HuH-7 (cell line): ENCODE measurements at regions not wholly inside any gene's neighbourhood (a gene's known extent, or its start where the extent isn't known, plus 50 kb on each side); places are given as distances from the start of the nearest gene placed in this dataset.
"Not testable (repeated sequence)": the region's sequence is repeated elsewhere in the genome, so short reads cannot be mapped to it uniquely, and the experiment has no call there.

Source experiments
- DNase-seq: peaks from one replicate; pipeline ENCODE4 v3.0.0; 2011; ENCODE audit warnings: low spot score

DNA sequence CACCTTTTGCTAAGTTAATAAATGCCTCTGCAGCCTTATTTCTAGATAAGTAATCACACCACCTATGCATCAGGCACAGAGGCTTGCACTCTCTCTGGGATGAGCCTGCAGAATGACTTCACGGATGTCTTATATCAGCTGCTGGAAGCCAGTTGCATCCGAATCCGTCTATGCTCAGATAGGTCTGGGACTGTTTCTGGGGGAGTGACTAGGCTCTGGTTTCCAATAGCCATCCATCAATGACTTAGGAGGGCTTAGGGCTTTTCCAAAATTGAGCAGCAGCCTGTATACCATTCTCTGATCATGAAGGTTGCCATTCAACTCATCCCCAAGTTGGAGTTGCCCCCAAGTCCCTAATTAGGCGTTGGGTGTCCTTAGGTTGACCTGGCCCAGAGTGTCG is 113.3 kb upstream of the ERCC4 start:
- no peak for DNase-seq

- DNase-seq: no peak
Measured at GRCh38 chr16:13808102-13808501, 111.9 kb upstream of the ERCC4 start.

DNA sequence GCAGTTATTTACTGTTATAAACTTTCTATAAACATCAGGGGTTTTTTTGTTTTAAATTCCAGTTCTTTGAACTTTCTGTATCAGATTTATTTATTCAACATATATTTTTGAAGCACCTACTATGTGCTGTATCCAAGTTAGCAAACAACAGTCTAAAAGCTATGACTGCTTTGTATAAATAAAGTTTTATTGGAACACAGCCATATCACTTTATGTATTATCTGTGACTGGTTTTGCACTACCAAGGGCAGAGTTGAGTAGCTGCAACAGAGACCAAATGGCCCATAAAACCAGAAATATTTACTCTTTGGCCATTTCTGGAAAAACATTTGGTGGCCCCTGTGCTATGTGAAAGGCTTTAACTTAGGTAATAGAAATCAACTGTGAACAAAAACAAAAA is 110.2 kb upstream of the ERCC4 start:
- DNase-seq: no peak

- DNase-seq: no peak
Measured at GRCh38 chr16:13811834-13812233, 108.1 kb upstream of the ERCC4 start.

GRCh38 chr16:13816701-13817100 is 103.3 kb upstream of the ERCC4 start:
- DNase-seq: no peak

- no peak for DNase-seq
Measured at GRCh38 chr16:13823501-13823900, 96.5 kb upstream of the ERCC4 start.

- no peak for DNase-seq
Measured at GRCh38 chr16:13829697-13830299, 90.2 kb upstream of the ERCC4 start.

- DNase-seq: no peak
Measured at GRCh38 chr16:13833515-13833914, 86.4 kb upstream of the ERCC4 start.

DNA sequence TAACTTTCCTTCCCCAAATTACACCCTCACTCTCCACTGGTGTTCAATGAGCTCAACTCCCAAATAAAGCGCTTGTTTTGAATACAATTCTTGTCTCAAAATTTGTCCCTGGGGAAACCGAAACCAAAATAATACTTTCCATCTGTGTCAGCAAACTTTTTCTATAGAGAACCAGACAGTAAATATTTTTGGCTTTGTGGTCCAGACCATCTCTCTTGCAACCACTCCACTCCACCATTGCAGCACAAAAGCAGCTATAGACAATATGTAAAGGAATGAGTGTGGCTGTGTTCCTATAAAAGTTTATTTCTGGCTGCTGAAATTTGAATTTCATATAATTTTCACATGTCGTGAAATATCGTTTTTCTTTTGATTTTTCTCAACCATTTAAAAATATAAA is 84.6 kb upstream of the ERCC4 start:
- DNase-seq: no peak

DNA sequence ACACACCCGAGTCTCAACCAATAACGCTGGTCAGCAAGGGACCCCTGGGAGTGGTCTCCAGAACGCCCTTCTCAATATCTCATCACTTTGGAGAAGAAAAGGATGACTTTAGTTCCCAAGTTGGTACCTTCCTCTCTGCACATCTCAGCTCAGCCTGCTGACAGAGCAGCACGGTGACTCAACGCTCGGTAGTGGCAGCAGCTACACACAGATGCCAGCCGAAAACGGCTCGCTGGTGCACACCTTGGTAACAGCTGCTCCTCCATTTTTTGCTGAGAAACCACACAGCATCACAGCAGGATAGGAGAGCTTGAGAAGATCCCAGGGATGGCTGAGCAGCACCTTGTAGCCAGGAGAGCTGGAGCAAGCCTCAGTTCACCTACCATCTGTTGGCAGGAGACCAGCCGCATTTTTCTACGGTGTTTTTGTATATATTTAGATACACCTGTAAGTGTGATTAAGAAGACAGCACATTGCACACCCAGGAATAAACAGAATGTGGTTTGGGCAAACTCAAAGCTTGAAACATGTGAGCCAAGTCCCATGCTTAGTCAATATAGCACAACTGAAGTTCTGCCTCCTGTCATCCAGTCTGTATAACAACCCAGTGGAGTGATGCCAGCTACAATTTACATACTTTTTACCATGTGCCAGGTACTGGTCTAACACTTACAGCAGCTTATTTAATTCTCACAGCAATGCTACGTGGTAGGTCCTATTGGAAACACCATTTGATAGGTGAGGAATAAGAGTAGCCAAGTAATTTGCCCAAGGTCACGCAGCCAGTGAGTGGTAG is 83.8 kb upstream of the ERCC4 start:
- no peak for DNase-seq

DNA sequence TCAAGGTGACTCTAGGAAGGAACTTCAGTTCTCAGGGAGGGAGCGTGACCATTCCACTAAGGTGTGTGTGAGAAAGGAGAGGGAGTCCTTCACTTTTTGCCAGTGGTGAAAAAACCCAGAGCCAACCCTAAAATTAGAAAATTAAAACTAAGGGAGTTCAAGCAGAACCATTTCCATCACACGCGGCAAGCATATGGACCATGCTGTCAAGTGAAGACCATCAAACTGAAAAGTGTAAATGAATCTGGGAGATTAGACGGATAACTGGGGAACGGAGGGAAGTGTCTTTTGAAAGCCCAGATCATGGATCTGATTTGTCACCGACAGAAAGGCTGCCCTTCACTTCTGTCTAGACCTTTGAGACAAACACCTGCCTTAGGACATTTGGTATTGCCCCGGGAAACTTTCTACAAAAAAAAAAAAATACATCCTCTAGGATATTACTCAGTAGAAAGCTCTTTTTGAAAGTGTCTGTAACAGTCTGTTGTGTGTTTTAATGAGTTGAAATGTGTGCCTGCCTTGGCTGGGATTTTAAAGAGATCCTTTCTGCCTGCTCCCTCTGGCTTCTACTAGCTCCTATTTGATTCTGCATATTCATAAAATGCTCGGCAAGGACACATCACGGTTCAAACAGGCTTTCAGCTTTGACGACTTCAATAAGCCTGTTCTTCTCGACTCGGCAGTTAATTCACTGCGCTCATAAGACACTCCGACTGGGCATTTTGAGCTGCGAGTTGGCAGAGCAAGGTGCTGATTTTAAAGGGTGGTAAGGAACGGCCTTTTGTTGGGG is 81.4 kb upstream of the ERCC4 start:
- no peak for DNase-seq

DNA sequence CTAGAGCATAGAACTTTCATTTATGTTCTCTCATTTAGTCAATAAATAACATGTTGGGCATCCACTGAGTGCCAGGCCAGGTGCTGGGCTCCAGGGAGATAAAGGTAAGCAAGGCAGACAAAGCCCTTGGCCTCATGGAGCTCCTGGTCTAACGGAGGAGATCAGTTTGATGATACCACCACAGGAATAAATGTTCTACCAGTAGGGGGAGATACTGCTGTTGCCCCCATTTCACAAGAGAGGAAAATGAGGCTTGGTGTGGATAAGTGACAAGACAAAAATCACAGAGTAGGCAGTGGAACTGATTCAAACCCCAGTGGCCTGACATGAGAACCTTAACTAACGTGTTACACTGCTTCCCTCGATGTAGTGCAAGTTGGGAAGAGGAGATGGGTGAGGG is 80.4 kb upstream of the ERCC4 start:
- DNase-seq: peak; percentile 2

- no peak for DNase-seq
Measured at GRCh38 chr16:13845232-13845631, 74.7 kb upstream of the ERCC4 start.

DNA sequence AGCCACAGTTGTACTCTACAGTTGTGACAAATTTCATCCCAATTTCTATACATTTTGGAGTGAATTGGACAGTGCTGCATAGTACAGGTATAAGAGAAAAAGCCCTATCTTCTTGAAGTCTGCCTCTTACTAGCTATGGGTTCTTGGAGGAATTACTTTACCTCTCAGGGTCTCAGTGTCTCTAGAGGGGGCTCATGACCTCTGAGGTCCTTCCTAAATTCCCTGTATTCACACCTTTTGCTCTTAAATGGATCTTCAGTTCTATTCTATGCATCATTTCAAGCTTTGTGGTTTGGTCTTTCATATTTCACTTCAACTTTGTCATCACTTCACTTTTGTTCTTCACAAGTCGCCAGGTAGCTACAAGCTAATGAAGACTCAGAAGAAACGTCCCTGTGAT is 71.2 kb upstream of the ERCC4 start:
- DNase-seq: no peak

DNA sequence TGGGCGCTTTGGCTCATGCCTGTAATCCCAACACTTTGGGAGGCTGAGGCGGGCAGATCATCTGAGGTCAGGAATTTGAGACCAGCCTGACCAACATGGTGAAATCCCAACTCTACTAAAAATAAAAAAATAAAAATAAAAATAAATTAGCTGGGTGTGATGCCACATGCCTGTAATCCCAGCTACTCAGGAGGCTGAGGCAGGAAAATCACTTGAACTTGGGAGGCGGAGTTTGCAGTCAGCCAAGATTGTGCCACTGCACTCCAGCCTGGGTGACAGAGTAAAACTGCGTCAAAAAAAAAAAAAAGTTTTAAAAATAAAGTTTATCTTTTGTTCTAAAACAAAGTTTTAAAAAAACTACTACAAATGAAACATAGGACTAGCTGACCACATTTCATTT is 69.8 kb upstream of the ERCC4 start:
- not testable (repeated sequence) for DNase-seq

GRCh38 chr16:13852827-13853226 is 67.1 kb upstream of the ERCC4 start:
- no peak for DNase-seq

DNA sequence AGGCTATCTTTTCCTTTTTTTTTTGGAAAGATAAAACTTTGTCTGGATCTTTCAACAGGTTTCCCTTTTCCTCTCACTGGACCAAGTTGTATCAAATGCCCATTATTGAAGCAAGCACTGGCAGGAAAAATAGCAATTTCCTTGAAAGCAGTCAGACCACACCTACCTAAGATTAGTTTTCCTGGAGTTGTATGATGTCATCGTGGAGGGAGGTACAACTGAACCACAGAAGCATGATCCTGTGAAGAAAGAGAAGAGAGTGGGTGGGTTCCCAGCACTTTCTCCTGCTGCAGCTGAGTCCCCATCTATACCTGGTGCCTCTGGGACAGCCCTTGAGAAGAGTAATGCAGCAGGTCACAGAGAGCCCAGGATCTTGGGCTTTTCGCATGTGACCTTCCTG is 63.6 kb upstream of the ERCC4 start:
- no peak for DNase-seq

DNA sequence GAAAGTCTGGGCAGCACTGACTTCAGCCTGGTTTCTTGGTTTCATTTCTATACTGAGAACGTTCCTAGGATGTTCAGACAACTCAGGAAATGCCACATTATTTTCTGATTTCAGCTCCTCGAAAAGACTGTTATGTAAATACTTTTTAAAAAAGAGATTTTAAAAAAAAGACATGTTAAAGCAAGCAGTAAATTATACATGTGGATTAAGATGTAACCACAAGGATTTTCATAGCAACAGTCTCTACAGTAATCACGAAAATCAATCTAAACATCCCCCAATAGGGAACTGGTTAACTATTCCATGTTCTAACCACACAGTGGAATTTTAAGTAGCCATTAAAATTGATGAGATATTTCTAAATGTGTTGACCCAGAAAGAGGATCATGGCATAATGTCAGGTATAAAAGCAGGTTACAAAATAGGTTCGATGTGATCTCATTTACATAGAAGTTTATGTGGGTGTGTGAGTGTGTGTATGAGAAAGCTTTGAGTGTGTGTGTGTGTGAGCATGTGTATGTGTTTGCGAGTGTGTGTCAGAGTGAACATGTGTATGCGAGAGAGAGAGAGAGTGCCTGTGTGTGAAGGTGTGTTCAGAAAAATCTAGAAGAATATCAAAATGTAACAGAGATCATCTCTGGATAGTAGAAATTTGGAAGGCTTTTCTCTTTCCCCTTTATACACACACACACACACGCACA is 63.0 kb upstream of the ERCC4 start:
- no peak for DNase-seq

- DNase-seq: no peak
Measured at GRCh38 chr16:13858873-13859580, 60.9 kb upstream of the ERCC4 start.

- no peak for DNase-seq
Measured at GRCh38 chr16:13863075-13863765, 56.7 kb upstream of the ERCC4 start.

GRCh38 chr16:13864689-13865088 is 55.3 kb upstream of the ERCC4 start:
- no peak for DNase-seq
